ENCODE measurements at regions not wholly inside any gene's neighbourhood (a gene's known extent, or its start where the extent isn't known, plus 50 kb on each side); places are given as distances from the start of the nearest gene placed in this dataset.
"Not testable (repeated sequence)": the region's sequence is repeated elsewhere in the genome, so short reads cannot be mapped to it uniquely, and the experiment has no call there.

DNA sequence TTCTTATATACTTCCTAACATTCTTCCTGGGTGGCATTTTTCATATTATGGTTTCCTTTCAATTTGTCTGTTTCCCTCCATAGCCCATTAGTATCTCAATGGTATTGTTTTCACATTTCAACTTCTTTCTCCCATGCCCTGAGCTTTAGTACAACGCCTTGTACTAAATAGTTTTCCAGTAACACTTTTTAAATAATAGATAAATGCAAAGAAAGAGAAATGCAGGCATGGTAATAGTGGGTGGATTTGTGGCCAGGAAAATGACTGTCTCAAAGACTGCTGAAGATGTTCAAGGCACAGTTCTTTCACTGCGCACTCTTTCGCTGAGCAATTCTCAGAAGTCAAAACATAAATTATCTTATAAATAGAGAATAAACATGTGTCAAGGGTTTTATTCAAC, 145.1 kb downstream of the LCA5 start:
- no peak for DNase-seq (ENCODE audit: low read depth)

DNA sequence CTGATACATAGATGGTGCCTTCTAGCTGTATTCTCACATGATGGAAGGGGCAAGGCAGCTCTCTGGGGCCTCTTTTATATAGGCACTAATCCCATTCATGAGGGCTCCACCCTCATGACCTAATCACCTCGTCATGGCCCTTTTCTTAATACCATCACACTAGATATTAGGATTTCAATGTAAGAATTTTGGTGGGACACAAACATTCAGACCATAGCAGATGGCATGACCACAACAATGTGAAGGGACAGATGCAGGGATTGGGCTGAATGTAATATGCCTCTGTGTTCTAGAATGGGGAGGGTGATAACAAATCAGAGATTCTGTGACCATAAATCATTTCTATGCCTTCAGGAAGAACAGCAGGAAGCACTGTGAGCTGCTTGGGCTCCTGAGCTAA, 145.8 kb downstream of the LCA5 start:
- no peak for DNase-seq (ENCODE audit: low read depth)

DNA sequence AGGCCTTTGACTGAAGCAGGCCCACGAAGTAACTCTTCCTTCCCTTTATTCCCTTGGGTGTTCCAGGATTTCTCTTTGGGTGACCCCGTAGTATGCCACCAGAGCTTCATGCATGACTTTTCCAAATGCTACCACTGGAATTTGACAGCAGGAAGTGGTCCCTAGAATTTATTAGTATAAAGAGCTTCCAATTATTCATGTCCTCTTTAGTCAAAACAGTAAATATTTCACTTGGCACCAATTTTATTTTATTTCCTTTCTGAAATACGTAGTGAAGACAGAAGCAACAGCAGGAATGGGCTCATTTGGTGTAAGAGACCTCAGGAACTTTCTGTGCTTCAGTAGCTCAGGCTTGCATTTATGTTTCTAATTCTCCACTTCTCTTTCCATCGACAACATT, 151.3 kb downstream of the LCA5 start:
- no peak for DNase-seq (ENCODE audit: low read depth)

DNA sequence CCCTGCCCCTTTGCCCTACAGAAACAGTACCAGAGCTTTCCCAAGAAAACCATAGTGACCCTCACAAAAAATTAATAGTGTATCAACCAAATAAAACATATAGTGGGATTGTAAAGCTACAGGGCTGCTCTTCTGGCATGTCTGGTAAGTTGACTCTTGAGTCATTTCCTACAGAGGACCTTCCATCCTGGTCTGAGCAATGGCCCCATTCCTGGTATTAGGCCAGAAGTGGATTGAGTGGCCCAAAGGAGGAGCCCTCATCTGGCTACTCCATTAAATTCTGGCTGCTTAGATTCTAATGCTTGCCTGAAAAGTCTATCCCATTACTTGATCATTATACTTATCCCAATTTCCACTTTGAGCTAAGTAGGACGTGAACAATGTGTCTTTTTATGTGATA, 150.9 kb upstream of the HMGN3 start:
- DNase-seq (ENCODE audit: low read depth), result no peak

DNA sequence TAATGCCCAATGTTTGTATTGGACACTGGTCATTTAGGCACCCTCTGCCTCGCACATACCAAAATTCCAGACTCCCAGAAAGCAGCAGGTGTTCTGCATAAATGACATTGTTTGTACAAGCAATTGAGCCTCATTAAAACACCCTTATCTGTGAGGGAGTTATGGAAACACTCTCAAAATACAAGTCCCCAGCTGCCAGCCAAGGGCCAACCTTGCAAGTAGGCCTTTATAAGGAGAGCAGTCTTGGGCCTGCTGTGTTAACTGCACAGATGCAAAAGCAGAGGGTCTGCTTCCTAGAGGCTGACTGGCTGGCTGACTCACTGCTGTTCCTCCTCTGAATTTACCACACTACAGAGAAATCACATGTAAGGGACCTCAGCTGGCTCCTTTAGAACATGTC, 150.4 kb upstream of the HMGN3 start:
- no peak for DNase-seq (ENCODE audit: low read depth)

DNA sequence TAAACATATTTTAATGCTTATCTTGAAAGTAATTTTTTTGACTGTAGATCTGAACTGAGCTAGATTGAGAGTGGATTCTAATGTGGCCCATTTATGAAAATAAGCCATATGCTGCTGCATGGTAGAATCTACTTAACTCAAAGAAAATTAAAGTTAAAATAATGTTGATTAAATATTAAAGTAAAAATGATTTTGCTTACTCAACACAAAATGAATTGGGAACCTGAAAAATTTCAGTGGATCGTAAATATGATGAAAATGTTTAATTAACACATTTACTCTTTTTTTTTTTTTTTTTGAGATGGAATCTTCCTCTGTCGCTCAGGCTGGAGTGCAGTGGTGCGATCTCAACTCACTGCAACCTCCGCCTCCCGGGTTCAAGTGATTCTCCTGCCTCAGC, 144.5 kb upstream of the HMGN3 start:
- no peak for DNase-seq (ENCODE audit: low read depth)

DNA sequence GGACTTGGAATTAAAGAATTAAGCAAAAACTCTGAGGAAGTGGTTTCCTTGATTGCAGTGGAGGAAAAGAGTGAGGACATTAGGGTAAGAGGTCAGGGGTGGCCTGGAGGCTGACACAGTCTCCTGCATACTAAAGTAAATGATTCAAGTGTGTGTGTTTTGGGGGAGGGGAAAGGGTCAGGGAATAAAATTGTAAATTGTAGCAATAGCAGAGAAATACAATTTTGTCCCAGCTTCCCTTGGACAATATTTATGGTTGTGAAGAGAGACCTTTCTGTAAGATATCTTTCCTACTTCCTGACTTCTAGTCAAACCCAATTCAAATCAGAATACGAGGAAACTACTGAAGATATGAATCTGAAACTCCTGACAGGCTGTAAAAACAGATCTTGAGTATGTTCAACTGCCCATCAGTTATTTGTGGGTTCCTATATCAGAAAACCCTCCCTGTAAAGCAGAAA, 143.4 kb upstream of the HMGN3 start:
- no peak for DNase-seq (ENCODE audit: low read depth)

DNA sequence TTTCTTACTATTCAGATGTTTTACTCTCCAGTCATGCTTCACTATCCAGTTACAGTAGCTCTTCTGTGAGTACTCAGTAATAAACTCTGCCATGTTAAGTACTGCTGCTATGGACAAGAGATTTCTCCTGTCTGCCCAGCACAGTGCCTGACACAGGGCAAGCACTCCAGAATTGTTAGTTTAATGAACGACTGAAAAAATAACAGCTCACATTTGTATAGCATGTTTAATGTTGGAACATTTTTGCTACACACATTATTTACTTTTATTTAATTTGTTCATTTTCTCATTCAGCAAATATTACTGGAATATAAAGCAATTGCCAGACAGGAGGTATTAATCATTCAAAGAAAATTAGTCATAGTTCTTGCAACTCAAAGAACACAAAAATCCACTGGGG, 142.6 kb upstream of the HMGN3 start:
- no peak for DNase-seq (ENCODE audit: low read depth)

DNA sequence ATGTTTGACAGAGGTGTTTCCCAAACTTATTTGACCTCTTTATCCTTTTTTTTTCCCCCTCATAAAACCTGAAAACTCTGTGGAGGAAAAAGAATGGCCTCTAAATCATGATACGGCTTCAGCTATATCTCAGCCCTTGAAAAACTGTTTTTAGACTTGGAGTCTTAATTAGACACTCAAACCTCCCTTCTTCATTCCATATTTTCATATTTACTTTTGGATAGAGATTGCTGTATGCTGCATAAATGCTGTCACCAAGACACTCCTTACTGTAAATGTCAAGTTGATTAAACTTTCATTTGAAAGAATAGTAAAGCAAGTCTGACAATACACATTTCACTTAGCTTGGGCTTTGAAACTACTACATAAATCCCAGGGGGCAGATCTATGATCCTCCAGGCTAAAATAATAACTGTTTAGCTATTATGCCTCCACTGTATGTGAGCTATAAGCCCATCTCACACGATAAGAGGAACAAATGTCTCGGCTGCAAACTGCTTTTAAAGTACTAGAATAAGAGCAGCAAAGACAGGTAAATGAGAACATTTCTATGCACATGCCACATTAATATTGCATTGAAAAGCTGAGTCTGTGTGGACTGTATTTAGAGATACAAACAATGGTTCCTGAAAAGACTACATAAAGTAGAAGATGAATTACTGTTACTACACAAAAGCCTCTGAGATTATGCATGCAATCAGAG, 141.3 kb upstream of the HMGN3 start:
- DNase-seq (ENCODE audit: low read depth), result no peak

DNA sequence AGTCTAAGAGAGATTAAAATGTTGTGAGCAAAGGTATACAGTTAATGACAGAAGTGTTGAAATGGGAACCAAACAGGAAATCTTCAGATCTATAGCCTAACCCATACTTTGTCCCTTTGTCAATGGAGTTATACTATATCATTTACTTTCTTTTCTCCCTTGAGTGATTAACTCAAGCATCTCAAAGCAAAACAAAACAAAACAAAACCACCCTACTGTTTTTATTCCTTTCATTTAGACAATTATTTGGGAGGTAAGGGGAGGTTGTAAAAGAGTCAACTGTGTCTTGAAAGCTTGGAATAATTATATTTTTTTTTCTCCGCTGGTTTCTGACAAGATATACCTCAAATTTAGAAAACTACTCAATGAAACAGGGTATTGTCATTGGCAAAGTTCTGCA, 139.8 kb upstream of the HMGN3 start:
- DNase-seq (ENCODE audit: low read depth), result no peak

DNA sequence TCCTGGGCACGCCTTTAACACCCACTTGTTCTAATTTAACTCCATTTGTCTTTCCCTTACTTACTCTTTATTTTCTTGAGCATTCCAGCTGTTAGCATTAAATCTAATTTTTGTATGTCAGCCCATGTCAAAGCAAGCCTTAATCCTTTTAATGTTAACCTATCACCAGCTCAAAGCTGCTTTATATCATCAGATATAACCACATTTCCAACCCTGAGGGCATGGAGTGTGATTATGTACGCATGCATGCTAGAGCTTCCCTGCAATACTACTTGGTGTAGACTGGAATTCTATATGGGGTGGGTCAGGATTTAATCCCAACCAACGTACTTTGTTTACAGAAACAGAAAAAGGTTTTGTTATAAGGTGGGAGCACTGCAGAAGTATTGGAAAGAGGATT, 139.4 kb upstream of the HMGN3 start:
- DNase-seq (ENCODE audit: low read depth), result no peak

DNA sequence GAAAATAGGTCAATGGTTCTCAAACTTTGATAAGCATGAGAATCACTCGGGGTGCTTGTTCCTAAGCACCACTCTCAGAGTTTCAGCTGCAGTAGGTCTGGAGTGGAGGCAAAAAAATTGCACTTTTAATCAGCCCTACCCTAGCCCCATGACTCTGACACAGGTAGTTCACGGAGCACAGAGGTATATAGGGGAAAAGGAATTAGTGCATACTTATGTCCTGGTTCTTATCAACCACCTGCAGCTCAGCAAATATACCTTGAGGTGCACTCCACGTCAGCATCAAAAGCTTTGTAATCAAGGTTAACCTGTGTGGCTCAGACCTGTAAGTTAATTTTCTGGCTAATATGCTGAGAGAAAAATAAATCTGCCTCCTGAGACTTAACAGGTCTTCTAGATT, 138.8 kb upstream of the HMGN3 start:
- DNase-seq (ENCODE audit: low read depth), result no peak

DNA sequence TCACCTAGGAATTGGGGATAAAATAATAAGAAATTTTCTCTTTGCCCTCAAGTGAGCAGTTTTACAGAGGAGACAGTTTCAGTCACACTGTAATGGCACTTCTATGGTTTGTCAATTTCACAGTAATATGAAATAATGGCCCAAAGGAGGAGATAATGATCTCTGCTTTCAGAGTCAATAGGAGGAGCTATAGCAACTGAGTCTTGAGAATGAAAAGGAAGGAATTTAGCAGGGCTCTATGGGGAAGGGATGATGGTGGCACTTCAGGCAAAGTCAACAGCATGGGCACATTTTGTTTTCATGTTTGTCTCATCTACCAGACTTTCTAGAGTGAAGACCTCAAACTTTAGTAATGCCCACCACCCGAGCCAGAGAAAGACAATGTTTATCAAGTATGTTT, 138.3 kb upstream of the HMGN3 start:
- no peak for DNase-seq (ENCODE audit: low read depth)

DNA sequence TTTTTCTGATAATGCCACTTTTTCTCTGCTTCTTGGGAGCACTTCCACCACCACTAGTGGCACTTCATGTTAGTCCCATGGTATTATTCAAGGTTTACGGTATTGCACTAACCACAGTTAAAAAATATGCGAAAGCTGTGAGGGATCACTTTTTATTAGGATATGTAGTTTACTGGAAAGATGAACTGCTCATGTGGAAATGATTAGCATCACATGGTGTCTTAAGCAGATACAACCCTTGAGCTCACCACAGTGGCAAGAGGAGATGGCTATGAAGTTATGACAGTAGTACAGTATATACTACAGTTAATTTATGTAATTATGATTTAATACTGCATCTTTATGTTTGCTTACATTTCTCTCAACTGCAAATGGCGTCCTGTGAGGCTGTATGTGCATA, 134.5 kb upstream of the HMGN3 start:
- no peak for DNase-seq (ENCODE audit: low read depth)

DNA sequence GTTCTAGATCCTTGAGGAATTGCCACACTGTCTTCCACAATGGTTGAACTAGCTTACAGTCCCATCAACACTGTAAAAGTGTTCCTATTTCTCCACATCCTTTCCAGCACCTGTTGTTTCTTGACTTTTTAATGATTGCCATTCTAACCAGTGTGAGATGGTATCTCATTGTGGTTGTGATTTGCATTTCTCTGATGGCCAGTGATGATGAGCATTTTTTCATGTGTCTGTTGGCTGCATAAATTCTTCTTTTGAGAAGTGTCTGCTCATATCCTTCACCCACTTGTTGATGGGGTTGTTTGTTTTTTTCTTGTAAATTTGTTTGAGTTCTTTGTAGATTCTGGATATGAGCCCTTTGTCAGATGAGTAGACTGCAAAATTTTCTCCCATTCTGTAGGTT, 129.0 kb upstream of the HMGN3 start:
- not testable (repeated sequence) for DNase-seq (ENCODE audit: low read depth)

DNA sequence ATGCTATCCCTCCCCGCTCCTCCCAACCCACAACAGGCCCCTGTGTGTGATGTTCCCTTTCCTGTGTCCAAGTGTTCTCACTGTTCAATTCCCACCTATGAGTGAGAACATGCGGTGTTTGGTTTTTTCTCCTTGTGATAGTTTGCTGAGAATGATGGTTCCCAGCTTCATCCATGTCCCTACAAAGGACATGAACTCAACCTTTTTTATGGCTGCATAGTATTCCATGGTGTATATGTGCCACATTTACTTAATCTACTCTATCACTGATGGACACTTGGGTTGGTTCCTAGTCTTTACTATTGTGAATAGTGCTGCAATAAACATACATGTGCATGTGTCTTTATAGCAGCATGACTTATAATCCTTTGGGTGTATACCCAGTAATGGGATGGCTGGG, 126.6 kb upstream of the HMGN3 start:
- DNase-seq (ENCODE audit: low read depth), result not testable (repeated sequence)

DNA sequence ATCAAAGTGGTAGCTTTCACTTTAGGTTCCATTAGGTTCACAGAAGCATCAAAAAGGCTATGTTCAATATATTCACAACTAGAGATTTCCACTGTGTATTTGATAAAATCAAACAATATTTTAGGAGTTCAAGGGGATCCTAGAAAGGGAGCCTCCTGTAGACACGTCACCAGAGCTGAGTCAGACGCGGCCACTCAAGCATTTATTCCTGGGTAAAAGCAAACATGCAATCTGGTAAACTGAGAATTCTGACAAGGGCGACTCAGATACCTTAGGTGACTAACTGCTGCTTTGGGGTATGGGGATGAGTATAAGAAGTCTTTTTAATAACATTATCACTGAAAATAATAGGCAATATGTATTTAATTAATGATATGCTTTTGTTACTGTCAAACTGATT, 118.7 kb upstream of the HMGN3 start:
- no peak for DNase-seq (ENCODE audit: low read depth)

DNA sequence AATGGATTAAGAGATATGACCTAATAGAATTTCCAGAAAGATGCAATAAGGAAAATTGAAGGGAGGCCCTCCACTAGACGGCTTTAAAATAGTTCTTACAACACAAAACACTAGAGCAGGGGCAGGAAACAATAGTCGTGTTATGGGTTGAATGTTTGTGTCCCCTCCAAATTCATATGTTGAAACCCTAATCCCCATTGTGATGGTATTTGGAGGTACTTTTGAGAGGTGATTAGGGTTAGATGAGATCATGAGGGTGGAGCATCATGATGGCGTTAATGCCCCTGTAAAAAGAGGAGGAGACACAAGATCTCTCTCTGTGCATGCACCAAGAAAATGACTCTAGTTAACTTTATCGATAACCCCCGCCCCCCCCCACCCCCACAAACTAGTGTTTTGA, 104.0 kb upstream of the HMGN3 start:
- DNase-seq (ENCODE audit: low read depth), result no peak

DNA sequence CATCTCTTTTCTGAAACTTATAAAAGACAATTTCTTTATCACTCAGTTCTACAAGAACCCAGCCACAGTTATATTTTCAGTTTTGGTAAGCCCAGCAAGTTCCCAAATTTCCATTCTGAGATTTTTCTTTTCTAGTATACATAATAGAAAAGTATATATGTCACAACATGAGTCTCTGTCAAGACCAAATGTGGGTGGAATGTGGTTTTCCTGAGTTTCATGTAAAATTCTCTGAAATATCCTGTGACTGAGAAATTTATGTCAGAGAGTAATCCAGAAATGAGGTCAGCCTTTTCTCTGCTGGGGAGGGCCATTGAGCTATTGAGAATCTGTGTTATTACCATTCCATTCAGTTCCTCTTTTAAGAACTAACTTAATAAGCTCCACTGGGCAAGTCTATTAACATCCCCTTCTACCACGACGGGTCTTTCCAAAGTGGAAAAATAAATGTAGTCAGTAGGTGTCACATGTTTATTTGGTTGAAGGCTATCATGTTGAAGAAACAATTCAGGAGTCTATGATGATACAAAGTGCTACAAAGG, 100.7 kb upstream of the HMGN3 start:
- no peak for DNase-seq (ENCODE audit: low read depth)

DNA sequence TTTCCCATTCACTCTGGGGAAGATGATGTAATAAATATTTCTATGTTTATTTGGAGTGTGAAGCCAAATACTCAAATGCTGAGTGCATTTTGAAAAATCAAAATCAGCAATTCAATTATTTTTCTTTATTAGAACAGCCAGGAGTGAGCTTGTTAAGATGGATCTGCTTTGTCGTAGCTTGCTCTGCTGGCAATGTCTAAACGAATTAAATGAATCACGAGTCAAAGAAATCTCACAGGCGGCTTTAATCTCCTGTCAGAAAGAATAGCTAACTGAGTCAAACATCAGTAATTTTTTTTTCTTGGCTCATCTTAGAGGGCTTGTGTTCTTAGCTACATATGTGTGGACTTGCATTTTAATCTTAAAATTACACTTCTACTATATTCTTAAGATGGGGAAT, 100.2 kb upstream of the HMGN3 start:
- no peak for DNase-seq (ENCODE audit: low read depth)

DNA sequence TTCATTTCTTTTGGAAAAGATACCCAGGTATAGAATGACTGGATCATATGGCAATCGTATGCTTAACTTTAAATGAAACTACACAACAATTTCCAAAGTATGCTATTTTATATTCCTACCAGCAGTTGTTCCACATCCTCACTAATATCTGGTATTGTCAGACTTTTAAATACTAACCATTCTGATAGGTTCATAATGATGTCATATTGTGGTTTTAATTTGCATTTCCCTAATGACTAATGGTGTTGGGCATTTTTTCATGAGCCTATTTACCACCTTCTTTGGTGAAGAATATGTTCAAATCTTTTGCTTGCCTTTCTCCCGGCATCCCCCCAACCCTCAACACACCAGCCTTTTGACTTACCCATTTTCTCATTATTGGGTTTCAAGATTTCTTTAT, 96.2 kb upstream of the HMGN3 start:
- no peak for DNase-seq (ENCODE audit: low read depth)

DNA sequence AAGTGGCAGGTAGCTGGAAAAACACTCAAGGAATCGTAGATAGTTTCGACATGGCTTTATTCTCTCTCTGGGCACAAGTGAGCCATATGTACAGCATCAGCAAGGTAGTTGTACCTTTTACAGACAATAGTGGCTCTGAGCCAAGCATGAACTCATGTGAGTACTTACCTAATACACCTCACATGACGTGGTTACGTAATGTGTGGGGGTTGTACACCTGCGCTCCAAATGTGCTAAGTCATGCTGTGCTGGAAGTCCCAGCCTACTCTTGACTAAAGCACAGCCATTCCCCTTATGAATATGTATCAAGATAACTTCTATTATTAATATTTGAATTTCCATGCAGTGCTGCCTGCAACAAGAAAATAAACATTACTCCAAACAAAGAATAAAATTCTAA, 78.8 kb upstream of the HMGN3 start:
- DNase-seq (ENCODE audit: low read depth), result no peak

DNA sequence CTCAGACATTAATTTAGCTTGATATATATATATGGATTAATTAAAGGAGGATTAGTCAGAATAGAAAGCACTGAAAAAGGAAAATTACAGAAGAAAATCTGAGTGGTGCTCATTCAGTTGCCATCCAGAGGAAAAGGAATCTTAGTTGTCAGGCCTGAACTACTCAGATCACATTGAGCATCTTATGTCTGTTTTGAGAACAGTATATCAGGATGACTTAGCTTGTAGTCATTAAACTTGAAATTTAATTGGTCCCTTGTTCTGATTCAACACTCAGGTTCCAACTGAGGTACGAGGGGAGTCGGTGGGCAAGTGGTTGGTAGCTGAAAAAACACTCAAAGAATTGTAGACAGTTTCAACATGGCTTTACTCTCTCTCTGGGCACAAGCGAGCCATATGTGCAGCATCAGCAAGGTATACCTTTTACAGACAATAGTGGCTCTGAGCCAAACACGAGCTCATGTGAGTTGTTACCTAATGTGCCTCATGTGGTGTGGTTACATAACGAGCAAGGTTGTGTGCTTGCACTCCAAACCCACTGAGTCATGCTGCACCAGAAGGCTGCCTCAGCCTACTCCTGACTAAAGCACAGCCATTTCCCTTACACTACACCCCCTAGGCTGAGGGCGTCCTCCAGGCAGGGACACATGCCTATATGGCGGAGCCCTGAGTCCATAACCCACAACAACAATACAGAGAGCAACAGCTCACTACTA, 73.0 kb upstream of the HMGN3 start:
- DNase-seq (ENCODE audit: low read depth), result no peak

DNA sequence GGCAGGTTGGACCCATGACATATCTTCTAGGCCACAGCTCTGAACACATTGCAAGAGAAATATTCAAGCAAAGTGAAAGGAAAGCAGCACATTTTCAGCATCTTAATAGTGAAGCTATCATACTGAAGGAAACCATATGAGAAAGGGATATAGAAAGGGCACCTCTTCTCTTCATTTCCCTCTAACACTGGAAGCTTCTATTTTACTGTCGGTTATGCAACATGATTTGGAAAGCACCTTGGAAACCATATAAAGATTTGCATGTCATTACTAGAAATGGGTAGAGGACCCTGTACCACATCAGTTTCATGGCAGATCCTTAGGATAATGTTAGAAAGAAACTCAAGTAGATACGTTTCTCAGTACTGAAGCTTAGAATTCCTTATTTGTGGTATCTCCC, 70.5 kb upstream of the HMGN3 start:
- DNase-seq (ENCODE audit: low read depth), result no peak
